Activated naive CD8-positive, alpha-beta T cell treated with anti-CD3 and anti-CD28 coated beads, Interleukin-2, amount 10 ng/mL, durations not matched to agents 7 days and 5 days (primary cell): ENCODE measurements at regions not wholly inside any gene's neighbourhood (a gene's known extent, or its start where the extent isn't known, plus 50 kb on each side); places are given as distances from the start of the nearest gene placed in this dataset.

Experiments used
- ATAC-seq: fragments of 150-1000 bp; cut with Tn5 transposase; one replicate; pipeline ENCODE4 v1.10.0; 2021; ENCODE audit warnings: low read depth, moderate library complexity
- POLR2A ChIA-PET: fragments of 350-600 bp; sonication (Branson Sonifier 250); formaldehyde crosslinking; loops from one replicate; lab custom pipeline; 2021; ENCODE audit warnings: antibody characterized with exemption; lab: Charles Lee
- DNase-seq: peaks from one replicate; pipeline ENCODE4 v3.0.0; 2021
- H3K27ac Mint-ChIP-seq: one replicate; pipeline ENCODE4 v1.8.0; 2022; ENCODE audit warnings: mild to moderate bottlenecking, mixed read lengths
- H3K27me3 Mint-ChIP-seq: one replicate; pipeline ENCODE4 v1.8.0; 2022; ENCODE audit warnings: mild to moderate bottlenecking, moderate library complexity, mixed read lengths
- H3K36me3 Mint-ChIP-seq: one replicate; pipeline ENCODE4 v1.8.0; 2021; ENCODE audit warnings: mild to moderate bottlenecking, mixed read lengths
- H3K4me1 Mint-ChIP-seq: one replicate; pipeline ENCODE4 v1.8.0; 2021; ENCODE audit warnings: mixed read lengths
- H3K4me3 Mint-ChIP-seq: one replicate; pipeline ENCODE4 v1.8.0; 2022; ENCODE audit warnings: mild to moderate bottlenecking, moderate library complexity, mixed read lengths
- H3K9me3 Mint-ChIP-seq: one replicate; pipeline ENCODE4 v1.8.0; 2021; ENCODE audit warnings: mixed read lengths

GRCh38 chr12:124423761-124424515, 129.0 kb downstream of the RFLNA start:
- no peaks in the 10 kb centered on the region for H3K27me3 Mint-ChIP-seq
- POLR2A ChIA-PET, result no interaction called here
- DNase-seq (no peak), ATAC-seq (no peak)
- H3K27ac Mint-ChIP-seq, result no peak overlapping the region
- no peaks in the 10 kb centered on the region for H3K4me1 Mint-ChIP-seq
- H3K36me3 Mint-ChIP-seq, result peaks cover 6% of the 10 kb centered on the region
- no peak overlapping the region for H3K4me3 Mint-ChIP-seq
- no peaks in the 10 kb centered on the region for H3K9me3 Mint-ChIP-seq

- Mint-ChIP-seq H3K9me3 (no peaks in the 10 kb centered on the region), H3K4me1 (no peaks in the 10 kb centered on the region), H3K4me3 (no peak overlapping the region), H3K27ac (no peak overlapping the region), H3K27me3 (no peaks in the 10 kb centered on the region), H3K36me3 (peaks cover 6% of the 10 kb centered on the region)
- DNase-seq (no peak), ATAC-seq (no peak)
- POLR2A ChIA-PET, result no interaction called here
Observed at GRCh38 chr12:124422570-124423523, 128.0 kb downstream of the RFLNA start.

GRCh38 chr12:124422142-124422569, 127.3 kb downstream of the RFLNA start:
- no peak overlapping the region for H3K4me3 Mint-ChIP-seq
- POLR2A ChIA-PET, result no interaction called here
- no peaks in the 10 kb centered on the region for H3K4me1 Mint-ChIP-seq
- ATAC-seq (no peak), DNase-seq (no peak)
- H3K27me3 Mint-ChIP-seq, result no peaks in the 10 kb centered on the region
- H3K36me3 Mint-ChIP-seq, result peaks cover 10% of the 10 kb centered on the region
- no peak overlapping the region for H3K27ac Mint-ChIP-seq
- no peaks in the 10 kb centered on the region for H3K9me3 Mint-ChIP-seq

GRCh38 chr12:124420996-124421674, 126.2 kb downstream of the RFLNA start:
- H3K27ac Mint-ChIP-seq, result no peak overlapping the region
- no peaks in the 10 kb centered on the region for H3K9me3 Mint-ChIP-seq
- ATAC-seq (no peak), DNase-seq (no peak)
- POLR2A ChIA-PET, result no interaction called here
- H3K4me1 Mint-ChIP-seq, result no peaks in the 10 kb centered on the region
- H3K36me3 Mint-ChIP-seq, result peaks cover 10% of the 10 kb centered on the region
- no peak overlapping the region for H3K4me3 Mint-ChIP-seq
- H3K27me3 Mint-ChIP-seq, result no peaks in the 10 kb centered on the region

GRCh38 chr12:124420041-124420995, 125.4 kb downstream of the RFLNA start:
- H3K27me3 Mint-ChIP-seq, result no peaks in the 10 kb centered on the region
- H3K4me1 Mint-ChIP-seq, result no peaks in the 10 kb centered on the region
- no peaks in the 10 kb centered on the region for H3K9me3 Mint-ChIP-seq
- POLR2A ChIA-PET, result no interaction called here
- peaks cover 9% of the 10 kb centered on the region for H3K36me3 Mint-ChIP-seq
- ATAC-seq, result no peak
- no peak overlapping the region for H3K4me3 Mint-ChIP-seq
- DNase-seq, result no peak
- H3K27ac Mint-ChIP-seq, result no peak overlapping the region

GRCh38 chr12:124419292-124420040, 124.6 kb downstream of the RFLNA start:
- H3K4me1 Mint-ChIP-seq, result no peaks in the 10 kb centered on the region
- ATAC-seq, result no peak
- peaks cover 9% of the 10 kb centered on the region for H3K36me3 Mint-ChIP-seq
- no peak overlapping the region for H3K27ac Mint-ChIP-seq
- no peak for DNase-seq
- POLR2A ChIA-PET, result no interaction called here
- H3K4me3 Mint-ChIP-seq, result no peak overlapping the region
- no peaks in the 10 kb centered on the region for H3K9me3 Mint-ChIP-seq
- H3K27me3 Mint-ChIP-seq, result no peaks in the 10 kb centered on the region

GRCh38 chr12:124418791-124419190, 123.9 kb downstream of the RFLNA start:
- H3K27ac Mint-ChIP-seq, result no peak overlapping the region
- H3K36me3 Mint-ChIP-seq, result peaks cover 9% of the 10 kb centered on the region
- POLR2A ChIA-PET, result no interaction called here

GRCh38 chr12:124418156-124418555, 123.3 kb downstream of the RFLNA start:
- no peaks in the 10 kb centered on the region for H3K4me1 Mint-ChIP-seq
- ATAC-seq (no peak), DNase-seq (no peak)
- POLR2A ChIA-PET, result interaction anchor here (0.6 kb wide), 1 partner anchor 48 kb away, joined by 3 read pairs; no protein-coding TSS in a partner anchor
- H3K4me3 Mint-ChIP-seq, result no peak overlapping the region
- H3K36me3 Mint-ChIP-seq, result peaks cover 9% of the 10 kb centered on the region
- H3K27me3 Mint-ChIP-seq, result no peaks in the 10 kb centered on the region
- H3K9me3 Mint-ChIP-seq, result no peaks in the 10 kb centered on the region
- H3K27ac Mint-ChIP-seq, result no peak overlapping the region

More at GRCh38 chr12:124418791-124419190, 123.9 kb downstream of the RFLNA start:
- DNase-seq (no peak), ATAC-seq (no peak)
- Mint-ChIP-seq H3K27me3 (no peaks in the 10 kb centered on the region), H3K9me3 (no peaks in the 10 kb centered on the region), H3K4me1 (no peaks in the 10 kb centered on the region), H3K4me3 (no peak overlapping the region)

GRCh38 chr12:124416516-124417395, 121.9 kb downstream of the RFLNA start:
- no peak overlapping the region for H3K27ac Mint-ChIP-seq
- POLR2A ChIA-PET, result no interaction called here
- H3K4me1 Mint-ChIP-seq, result no peaks in the 10 kb centered on the region
- DNase-seq, result no peak
- H3K9me3 Mint-ChIP-seq, result no peaks in the 10 kb centered on the region
- no peak overlapping the region for H3K4me3 Mint-ChIP-seq
- no peaks in the 10 kb centered on the region for H3K27me3 Mint-ChIP-seq
- ATAC-seq, result no peak
- peaks cover 9% of the 10 kb centered on the region for H3K36me3 Mint-ChIP-seq

- peaks cover 3% of the 10 kb centered on the region for H3K4me1 Mint-ChIP-seq
- no peak overlapping the region for H3K27ac Mint-ChIP-seq
- DNase-seq (no peak), ATAC-seq (no peak)
- H3K36me3 Mint-ChIP-seq, result peaks cover 7% of the 10 kb centered on the region
- POLR2A ChIA-PET, result no interaction called here
- H3K9me3 Mint-ChIP-seq, result no peaks in the 10 kb centered on the region
- H3K27me3 Mint-ChIP-seq, result no peaks in the 10 kb centered on the region
- no peak overlapping the region for H3K4me3 Mint-ChIP-seq
Observed at GRCh38 chr12:124415064-124415463, 120.2 kb downstream of the RFLNA start.

GRCh38 chr12:124413915-124414314, 119.0 kb downstream of the RFLNA start:
- ATAC-seq (no peak), DNase-seq (no peak)
- Mint-ChIP-seq H3K4me1 (peaks cover 5% of the 10 kb centered on the region), H3K36me3 (peaks cover 5% of the 10 kb centered on the region), H3K27me3 (no peaks in the 10 kb centered on the region), H3K27ac (no peak overlapping the region), H3K4me3 (no peak overlapping the region), H3K9me3 (no peaks in the 10 kb centered on the region)
- POLR2A ChIA-PET, result no interaction called here
